ENCODE measurements at regions not wholly inside any gene's neighbourhood (a gene's known extent, or its start where the extent isn't known, plus 50 kb on each side); places are given as distances from the start of the nearest gene placed in this dataset.

GRCh38 chr18:10230072-10230471 is 224.4 kb upstream of the APCDD1 start:
- H3K27me3 Mint-ChIP-seq, result no peaks in the 10 kb centered on the region
- no peak overlapping the region for H3K4me3 Mint-ChIP-seq
- H3K9me3 Mint-ChIP-seq, result peaks cover 16% of the 10 kb centered on the region
- no peak for ATAC-seq (replicated peaks; ENCODE audit: extremely low read depth, poor library complexity, severe bottlenecking)
- H3K36me3 Mint-ChIP-seq (ENCODE audit: insufficient read depth), result no peaks in the 10 kb centered on the region
- H3K27ac Mint-ChIP-seq (ENCODE audit: low read depth), result no peak overlapping the region
- no peaks in the 10 kb centered on the region for H3K4me1 Mint-ChIP-seq
- no peak for DNase-seq (ENCODE audit: low spot score in 2 of 2)

GRCh38 chr18:10231220-10231619 is 223.2 kb upstream of the APCDD1 start:
- H3K36me3 Mint-ChIP-seq (ENCODE audit: insufficient read depth), result no peaks in the 10 kb centered on the region
- H3K4me3 Mint-ChIP-seq, result no peak overlapping the region
- H3K27ac Mint-ChIP-seq (ENCODE audit: low read depth), result no peak overlapping the region
- H3K4me1 Mint-ChIP-seq, result no peaks in the 10 kb centered on the region
- DNase-seq (ENCODE audit: low spot score in 2 of 2), result no peak
- H3K27me3 Mint-ChIP-seq, result no peaks in the 10 kb centered on the region
- peaks cover 12% of the 10 kb centered on the region for H3K9me3 Mint-ChIP-seq
- ATAC-seq (replicated peaks; ENCODE audit: extremely low read depth, poor library complexity, severe bottlenecking), result no peak

- Mint-ChIP-seq H3K9me3 (peaks cover 12% of the 10 kb centered on the region), H3K4me3 (no peak overlapping the region), H3K36me3 (ENCODE audit: insufficient read depth) (no peaks in the 10 kb centered on the region), H3K27ac (ENCODE audit: low read depth) (no peak overlapping the region), H3K4me1 (no peaks in the 10 kb centered on the region), H3K27me3 (no peaks in the 10 kb centered on the region)
- no peak for DNase-seq (ENCODE audit: low spot score in 2 of 2)
- ATAC-seq (replicated peaks; ENCODE audit: extremely low read depth, poor library complexity, severe bottlenecking), result no peak
Observed at GRCh38 chr18:10232062-10232461, 222.4 kb upstream of the APCDD1 start.

GRCh38 chr18:10233082-10233875 is 221.2 kb upstream of the APCDD1 start:
- Mint-ChIP-seq H3K4me3 (no peak overlapping the region), H3K4me1 (no peaks in the 10 kb centered on the region), H3K27me3 (no peaks in the 10 kb centered on the region), H3K36me3 (ENCODE audit: insufficient read depth) (no peaks in the 10 kb centered on the region), H3K27ac (ENCODE audit: low read depth) (no peak overlapping the region), H3K9me3 (peaks cover 12% of the 10 kb centered on the region)
- DNase-seq (ENCODE audit: low spot score in 2 of 2), result no peak
- ATAC-seq (replicated peaks; ENCODE audit: extremely low read depth, poor library complexity, severe bottlenecking), result no peak

- Mint-ChIP-seq H3K4me3 (no peak overlapping the region), H3K27ac (ENCODE audit: low read depth) (no peak overlapping the region), H3K36me3 (ENCODE audit: insufficient read depth) (no peaks in the 10 kb centered on the region), H3K9me3 (peaks cover 12% of the 10 kb centered on the region), H3K27me3 (no peaks in the 10 kb centered on the region), H3K4me1 (no peaks in the 10 kb centered on the region)
- DNase-seq (ENCODE audit: low spot score in 2 of 2) (no peak), ATAC-seq (replicated peaks; ENCODE audit: extremely low read depth, poor library complexity, severe bottlenecking) (no peak)
Observed at GRCh38 chr18:10234281-10234680, 220.2 kb upstream of the APCDD1 start.

GRCh38 chr18:10234912-10235660 is 219.3 kb upstream of the APCDD1 start:
- DNase-seq (ENCODE audit: low spot score in 2 of 2) (no peak), ATAC-seq (replicated peaks; ENCODE audit: extremely low read depth, poor library complexity, severe bottlenecking) (no peak)
- Mint-ChIP-seq H3K27me3 (no peaks in the 10 kb centered on the region), H3K9me3 (peaks cover 12% of the 10 kb centered on the region), H3K36me3 (ENCODE audit: insufficient read depth) (no peaks in the 10 kb centered on the region), H3K27ac (ENCODE audit: low read depth) (no peak overlapping the region), H3K4me3 (no peak overlapping the region), H3K4me1 (no peaks in the 10 kb centered on the region)

- Mint-ChIP-seq H3K27ac (ENCODE audit: low read depth) (no peak overlapping the region), H3K9me3 (peaks cover 12% of the 10 kb centered on the region), H3K4me1 (no peaks in the 10 kb centered on the region), H3K27me3 (no peaks in the 10 kb centered on the region), H3K36me3 (ENCODE audit: insufficient read depth) (no peaks in the 10 kb centered on the region), H3K4me3 (no peak overlapping the region)
- ATAC-seq (replicated peaks; ENCODE audit: extremely low read depth, poor library complexity, severe bottlenecking) (no peak), DNase-seq (ENCODE audit: low spot score in 2 of 2) (no peak)
Observed at GRCh38 chr18:10235661-10235952, 218.8 kb upstream of the APCDD1 start.

GRCh38 chr18:10239103-10239502 is 215.3 kb upstream of the APCDD1 start:
- DNase-seq (ENCODE audit: low spot score in 2 of 2), result no peak

GRCh38 chr18:10239991-10240634 is 214.3 kb upstream of the APCDD1 start:
- Mint-ChIP-seq H3K27me3 (no peaks in the 10 kb centered on the region), H3K4me3 (no peak overlapping the region), H3K27ac (ENCODE audit: low read depth) (no peak overlapping the region), H3K9me3 (no peaks in the 10 kb centered on the region), H3K4me1 (no peaks in the 10 kb centered on the region), H3K36me3 (ENCODE audit: insufficient read depth) (no peaks in the 10 kb centered on the region)
- ATAC-seq (replicated peaks; ENCODE audit: extremely low read depth, poor library complexity, severe bottlenecking) (no peak), DNase-seq (ENCODE audit: low spot score in 2 of 2) (no peak)

More at GRCh38 chr18:10239103-10239502, 215.3 kb upstream of the APCDD1 start:
- no peak overlapping the region for H3K27ac Mint-ChIP-seq (ENCODE audit: low read depth)
- no peak for ATAC-seq (replicated peaks; ENCODE audit: extremely low read depth, poor library complexity, severe bottlenecking)
- H3K4me1 Mint-ChIP-seq, result no peaks in the 10 kb centered on the region
- H3K9me3 Mint-ChIP-seq, result no peaks in the 10 kb centered on the region
- H3K36me3 Mint-ChIP-seq (ENCODE audit: insufficient read depth), result no peaks in the 10 kb centered on the region
- H3K4me3 Mint-ChIP-seq, result no peak overlapping the region
- no peaks in the 10 kb centered on the region for H3K27me3 Mint-ChIP-seq

GRCh38 chr18:10240973-10241372 is 213.5 kb upstream of the APCDD1 start:
- Mint-ChIP-seq H3K27me3 (no peaks in the 10 kb centered on the region), H3K9me3 (no peaks in the 10 kb centered on the region), H3K36me3 (ENCODE audit: insufficient read depth) (no peaks in the 10 kb centered on the region), H3K4me3 (no peak overlapping the region), H3K4me1 (no peaks in the 10 kb centered on the region), H3K27ac (ENCODE audit: low read depth) (no peak overlapping the region)
- DNase-seq (ENCODE audit: low spot score in 2 of 2), result no peak
- no peak for ATAC-seq (replicated peaks; ENCODE audit: extremely low read depth, poor library complexity, severe bottlenecking)

GRCh38 chr18:10241579-10241978 is 212.9 kb upstream of the APCDD1 start:
- no peak overlapping the region for H3K27ac Mint-ChIP-seq (ENCODE audit: low read depth)
- H3K4me1 Mint-ChIP-seq, result no peaks in the 10 kb centered on the region
- no peak for DNase-seq (ENCODE audit: low spot score in 2 of 2)
- no peaks in the 10 kb centered on the region for H3K36me3 Mint-ChIP-seq (ENCODE audit: insufficient read depth)
- no peak overlapping the region for H3K4me3 Mint-ChIP-seq
- no peaks in the 10 kb centered on the region for H3K27me3 Mint-ChIP-seq
- H3K9me3 Mint-ChIP-seq, result no peaks in the 10 kb centered on the region
- ATAC-seq (replicated peaks; ENCODE audit: extremely low read depth, poor library complexity, severe bottlenecking), result no peak

- no peak overlapping the region for H3K4me3 Mint-ChIP-seq
- H3K27me3 Mint-ChIP-seq, result no peaks in the 10 kb centered on the region
- no peaks in the 10 kb centered on the region for H3K9me3 Mint-ChIP-seq
- H3K27ac Mint-ChIP-seq (ENCODE audit: low read depth), result no peak overlapping the region
- H3K4me1 Mint-ChIP-seq, result no peaks in the 10 kb centered on the region
- no peaks in the 10 kb centered on the region for H3K36me3 Mint-ChIP-seq (ENCODE audit: insufficient read depth)
- ATAC-seq (replicated peaks; ENCODE audit: extremely low read depth, poor library complexity, severe bottlenecking) (no peak), DNase-seq (ENCODE audit: low spot score in 2 of 2) (no peak)
Observed at GRCh38 chr18:10242936-10243680, 211.3 kb upstream of the APCDD1 start.

All from central memory CD8-positive, alpha-beta T cell (primary cell).